ENCODE measurements at regions not wholly inside any gene's neighbourhood (a gene's known extent, or its start where the extent isn't known, plus 50 kb on each side); places are given as distances from the start of the nearest gene placed in this dataset.

GRCh38 chr4:180564448-180564847, 1678.8 kb upstream of the TENM3 start:
- no peak for DNase-seq (ENCODE audit: low read depth in 2 of 2)

GRCh38 chr4:180565856-180566431, 1677.3 kb upstream of the TENM3 start:
- DNase-seq (ENCODE audit: low read depth in 2 of 2), result no peak

GRCh38 chr4:180566492-180566891, 1676.7 kb upstream of the TENM3 start:
- no peak for DNase-seq (ENCODE audit: low read depth in 2 of 2)

- DNase-seq (ENCODE audit: low read depth in 2 of 2), result no peak
These were observed 1676.1 kb upstream of the TENM3 start for GRCh38 chr4:180567080-180567479.

- no peak for DNase-seq (ENCODE audit: low read depth in 2 of 2)
These were observed 1671.6 kb upstream of the TENM3 start for GRCh38 chr4:180571516-180572055.

GRCh38 chr4:180578175-180578574, 1665.0 kb upstream of the TENM3 start:
- DNase-seq (ENCODE audit: low read depth in 2 of 2), result no peak

GRCh38 chr4:180581061-180581460, 1662.1 kb upstream of the TENM3 start:
- no peak for DNase-seq (ENCODE audit: low read depth in 2 of 2)

- no peak for DNase-seq (ENCODE audit: low read depth in 2 of 2)
These were observed 1655.8 kb upstream of the TENM3 start for GRCh38 chr4:180587379-180587778.

GRCh38 chr4:180589575-180589974, 1653.6 kb upstream of the TENM3 start:
- no peak for DNase-seq (ENCODE audit: low read depth in 2 of 2)

- DNase-seq (ENCODE audit: low read depth in 2 of 2), result no peak
These were observed 1646.2 kb upstream of the TENM3 start for GRCh38 chr4:180596888-180597483.

- DNase-seq (ENCODE audit: low read depth in 2 of 2), result no peak
These were observed 1644.9 kb upstream of the TENM3 start for GRCh38 chr4:180598281-180598680.

GRCh38 chr4:180603791-180604190, 1639.4 kb upstream of the TENM3 start:
- DNase-seq (ENCODE audit: low read depth in 2 of 2), result no peak

GRCh38 chr4:180610324-180610723, 1632.9 kb upstream of the TENM3 start:
- DNase-seq (ENCODE audit: low read depth in 2 of 2), result no peak

- DNase-seq (ENCODE audit: low read depth in 2 of 2), result no peak
These were observed 1627.5 kb upstream of the TENM3 start for GRCh38 chr4:180615746-180616145.

- no peak for DNase-seq (ENCODE audit: low read depth in 2 of 2)
These were observed 1626.0 kb upstream of the TENM3 start for GRCh38 chr4:180617196-180617595.

- no peak for DNase-seq (ENCODE audit: low read depth in 2 of 2)
These were observed 1624.8 kb upstream of the TENM3 start for GRCh38 chr4:180618396-180618795.

- DNase-seq (ENCODE audit: low read depth in 2 of 2), result no peak
These were observed 1623.8 kb upstream of the TENM3 start for GRCh38 chr4:180619440-180619839.

GRCh38 chr4:180622254-180622653, 1620.9 kb upstream of the TENM3 start:
- DNase-seq (ENCODE audit: low read depth in 2 of 2), result no peak

- DNase-seq (ENCODE audit: low read depth in 2 of 2), result no peak
These were observed 1617.5 kb upstream of the TENM3 start for GRCh38 chr4:180625653-180626052.

- DNase-seq (ENCODE audit: low read depth in 2 of 2), result no peak
These were observed 1613.1 kb upstream of the TENM3 start for GRCh38 chr4:180630012-180630665.

- no peak for DNase-seq (ENCODE audit: low read depth in 2 of 2)
These were observed 1608.9 kb upstream of the TENM3 start for GRCh38 chr4:180634306-180634705.

GRCh38 chr4:180635281-180635680, 1607.9 kb upstream of the TENM3 start:
- no peak for DNase-seq (ENCODE audit: low read depth in 2 of 2)

Data from stimulated activated CD4-positive, alpha-beta T cell treated with anti-CD3 and anti-CD28 coated beads, Interleukin-1b, Interleukin-23, amount 100 ng/mL, for 4 hours (primary cell).